ENCODE measurements at regions not wholly inside any gene's neighbourhood (a gene's known extent, or its start where the extent isn't known, plus 50 kb on each side); places are given as distances from the start of the nearest gene placed in this dataset.

DNA sequence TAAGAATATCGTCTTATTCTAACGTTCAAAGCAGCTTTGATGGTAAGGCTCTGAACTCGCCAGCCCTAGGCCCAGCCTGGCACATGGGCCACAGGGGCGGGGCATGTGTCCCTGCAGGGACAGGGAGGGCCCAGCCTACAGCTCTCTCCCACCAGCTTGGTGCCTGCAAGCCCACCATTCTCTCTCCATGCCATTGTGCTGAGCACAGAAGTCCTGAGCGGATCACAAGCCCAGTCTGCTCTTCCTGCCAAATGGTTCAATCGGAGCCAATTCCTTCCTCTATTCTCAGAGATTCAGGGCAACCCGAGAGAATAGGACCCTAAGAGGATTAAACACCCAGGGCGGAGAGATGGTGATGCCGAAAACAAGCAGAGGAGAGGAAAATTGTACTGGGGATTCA is 50.3 kb upstream of the APCDD1 start:
- TF ChIP-seq ZNF274 (IDR thresholded peaks at IDR 0.05; ENCODE audit: low read depth, low read length) = no peak
- TF ChIP-seq SUZ12 (IDR thresholded peaks at IDR 0.05; ENCODE audit: extremely low read depth, insufficient read depth, insufficient read length) = no peak
